ES-I3 (cell line): ENCODE measurements at regions not wholly inside any gene's neighbourhood (a gene's known extent, or its start where the extent isn't known, plus 50 kb on each side); places are given as distances from the start of the nearest gene placed in this dataset.

Experiments used
- H3K36me3 ChIP-seq: 2 replicates; pipeline ENCODE4 v1.6.1; 2013; ENCODE audit warnings: mild to moderate bottlenecking, low read length, control low read depth, moderate library complexity; ENCODE audit not compliant: insufficient read depth
- H3K4me1 ChIP-seq: 2 replicates; pipeline ENCODE4 v1.6.1; 2013; ENCODE audit warnings: mild to moderate bottlenecking, control low read depth, low read length; ENCODE audit not compliant: insufficient read depth
- H3K9ac ChIP-seq: 2 replicates; pipeline ENCODE4 v1.6.1; 2013; ENCODE audit warnings: low read depth, mild to moderate bottlenecking, low read length, moderate library complexity
- H3K9me3 ChIP-seq: 2 replicates; pipeline ENCODE4 v1.6.1; 2013; ENCODE audit warnings: mild to moderate bottlenecking, low read length, moderate library complexity; ENCODE audit not compliant: control insufficient read depth, insufficient read depth

DNA sequence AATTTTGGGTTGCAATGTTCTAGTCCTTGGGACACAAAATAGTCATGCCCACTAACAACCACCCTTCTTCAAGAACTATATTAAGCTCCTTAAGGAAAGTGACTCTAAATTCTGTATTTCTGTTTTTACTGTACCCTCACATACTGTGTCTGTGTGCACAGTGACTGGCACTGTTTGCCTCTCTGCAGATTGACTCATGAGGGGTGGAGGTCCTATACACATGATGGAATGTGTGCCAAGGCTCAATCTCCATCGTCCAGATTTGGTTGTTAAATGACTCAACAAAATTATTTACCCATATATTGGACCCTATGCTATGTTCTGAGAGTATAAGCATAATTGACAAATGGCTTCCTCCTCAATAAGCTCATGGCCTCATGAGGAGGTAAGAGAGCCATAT lies 126.6 kb upstream of the CWC22 start:
- Histone ChIP-seq H3K9ac (no peak overlapping the region), H3K36me3 (no peaks in the 10 kb centered on the region), H3K9me3 (0 out of 2 replicates have a peak, but pooled peaks cover 4% of the 10 kb centered on the region), H3K4me1 (peaks cover 4% of the 10 kb centered on the region; the same call in 1 of the 2 replicates)

GRCh38 chr2:180130403-180130802 lies 123.3 kb upstream of the CWC22 start:
- Histone ChIP-seq H3K36me3 (no peaks in the 10 kb centered on the region), H3K9ac (no peak overlapping the region), H3K4me1 (peaks cover 4% of the 10 kb centered on the region; the same call in 1 of the 2 replicates), H3K9me3 (0 out of 2 replicates have a peak, but pooled peaks cover 4% of the 10 kb centered on the region)

DNA sequence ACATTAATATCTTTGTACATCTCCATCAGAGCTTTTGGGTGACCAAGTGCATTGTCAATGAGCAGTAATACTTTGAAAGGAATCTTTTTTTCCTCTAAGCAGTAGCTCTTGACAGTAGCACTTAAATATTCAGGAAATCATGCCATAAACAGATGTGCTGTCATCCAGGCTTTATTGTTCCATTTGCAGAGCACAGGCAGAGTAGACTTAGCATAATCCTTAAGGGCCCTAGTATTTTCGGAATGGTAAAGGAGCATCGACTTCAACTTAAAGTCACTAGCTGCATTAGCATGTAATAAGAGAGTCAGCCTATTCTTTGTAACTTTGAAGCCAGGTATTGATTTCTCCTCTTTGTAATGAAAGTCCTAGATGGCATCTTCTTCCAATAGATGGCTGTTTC lies 121.8 kb upstream of the CWC22 start:
- Histone ChIP-seq H3K9ac (no peak overlapping the region), H3K4me1 (peaks cover 10% of the 10 kb centered on the region; the same call in 1 of the 2 replicates), H3K9me3 (0 out of 2 replicates have a peak, but pooled peaks cover 4% of the 10 kb centered on the region), H3K36me3 (no peaks in the 10 kb centered on the region)

DNA sequence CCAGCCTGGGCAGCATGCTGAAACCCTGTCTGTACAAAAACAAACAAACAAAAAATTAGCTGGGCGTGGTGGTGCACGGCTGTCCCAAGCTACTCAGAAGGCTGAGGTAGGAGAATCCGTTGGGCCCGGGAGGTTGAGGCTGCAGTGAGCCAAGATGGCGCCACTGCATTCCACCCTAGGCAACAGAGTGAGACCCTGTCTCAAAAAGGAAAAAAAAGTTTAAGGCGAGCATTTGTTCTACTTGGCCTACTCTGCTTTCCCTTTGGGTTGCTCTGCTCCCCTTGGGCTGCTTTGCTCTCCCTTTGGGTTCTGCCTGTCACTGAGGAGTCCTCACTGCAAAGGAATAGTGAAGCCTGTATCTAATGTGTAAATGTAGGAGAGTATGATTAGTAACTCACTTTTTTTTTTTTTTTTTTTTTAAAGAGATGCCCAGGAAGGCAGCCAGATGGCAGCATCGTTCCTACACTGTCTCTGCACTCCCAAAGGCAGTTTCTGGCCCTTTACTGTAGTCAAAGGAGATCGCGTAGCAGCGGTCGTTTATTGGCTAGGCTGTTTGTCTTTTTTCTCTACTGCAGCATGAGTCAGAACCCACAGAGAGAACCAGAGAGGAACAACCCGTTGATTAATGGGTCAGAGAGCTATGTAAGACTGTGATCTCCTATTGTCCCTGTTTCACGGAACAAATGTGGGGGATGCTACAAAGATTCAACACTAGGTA lies 118.3 kb upstream of the CWC22 start:
- Histone ChIP-seq H3K9ac (no peak overlapping the region), H3K4me1 (peaks cover 13% of the 10 kb centered on the region; the same call in 1 of the 2 replicates), H3K9me3 (no peaks in the 10 kb centered on the region), H3K36me3 (no peaks in the 10 kb centered on the region)

DNA sequence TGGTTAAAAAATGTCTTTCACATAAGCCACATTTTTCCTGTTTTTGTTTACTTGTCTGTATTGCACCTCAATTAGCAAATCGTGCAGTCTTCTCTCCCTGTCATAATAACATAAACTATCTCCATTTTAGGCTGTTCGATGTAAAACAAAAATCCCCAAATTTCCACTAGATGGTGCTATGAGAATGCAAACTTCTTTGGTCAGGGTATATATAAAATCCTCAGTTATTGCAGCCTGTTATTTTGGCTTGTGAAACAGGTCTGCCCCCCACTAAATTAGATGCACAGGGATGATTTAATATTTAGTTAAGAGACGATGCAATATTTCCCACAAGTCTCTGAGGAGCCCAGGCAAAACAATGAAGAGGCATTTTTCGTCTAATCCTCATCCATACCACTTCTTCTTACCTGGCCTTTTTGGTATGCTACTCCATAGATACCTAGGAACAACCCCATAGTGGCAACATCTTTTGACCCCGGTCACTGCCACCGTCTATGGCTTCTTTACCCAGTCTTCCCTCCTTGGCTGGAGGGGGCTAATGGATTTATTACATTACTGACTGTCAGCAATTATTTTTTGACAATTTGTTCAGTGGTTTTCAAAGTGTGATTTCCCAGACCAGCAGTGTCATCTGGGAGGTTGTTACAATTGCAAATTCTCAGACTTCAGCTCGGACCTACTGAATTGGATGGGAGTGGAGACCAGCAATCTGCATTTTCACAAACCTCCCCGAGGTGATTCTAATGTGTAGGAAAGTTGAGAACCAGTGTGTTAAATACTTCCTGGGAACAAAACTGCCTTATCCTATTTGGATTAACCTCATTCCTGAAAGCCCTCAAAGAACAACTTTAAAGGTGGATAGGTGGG lies 117.4 kb upstream of the CWC22 start:
- Histone ChIP-seq H3K9me3 (no peaks in the 10 kb centered on the region), H3K9ac (peak overlapping the region; percentile 18; the same call in 1 of the 2 replicates), H3K36me3 (no peaks in the 10 kb centered on the region), H3K4me1 (peaks cover 13% of the 10 kb centered on the region; the same call in 1 of the 2 replicates)

GRCh38 chr2:180122874-180123273 lies 115.8 kb upstream of the CWC22 start:
- Histone ChIP-seq H3K9me3 (no peaks in the 10 kb centered on the region), H3K4me1 (peaks cover 13% of the 10 kb centered on the region; the same call in 1 of the 2 replicates), H3K9ac (no peak overlapping the region), H3K36me3 (no peaks in the 10 kb centered on the region)

DNA sequence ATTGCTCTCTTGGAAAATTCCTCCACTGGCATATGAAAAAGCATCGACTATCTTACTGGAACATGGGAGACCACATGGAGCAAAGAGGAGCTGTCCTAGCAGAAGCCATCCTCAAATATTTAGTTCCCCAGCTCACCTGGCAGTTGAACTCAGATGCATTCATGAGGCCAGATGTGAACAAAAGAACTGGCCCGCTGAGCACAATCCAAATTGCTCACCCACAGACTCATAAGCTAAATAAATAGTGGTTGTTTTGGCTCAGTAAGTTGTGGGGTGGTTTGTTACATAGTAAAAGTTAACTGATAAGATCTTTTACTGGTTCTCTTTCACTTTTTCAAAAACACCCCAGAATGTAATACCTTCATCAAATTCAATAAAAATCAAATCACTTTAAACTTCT lies 108.6 kb upstream of the CWC22 start:
- Histone ChIP-seq H3K4me1 (no peaks in the 10 kb centered on the region; the same call in 1 of the 2 replicates), H3K36me3 (no peaks in the 10 kb centered on the region), H3K9me3 (no peaks in the 10 kb centered on the region), H3K9ac (no peak overlapping the region)

GRCh38 chr2:180115269-180115668 lies 108.2 kb upstream of the CWC22 start:
- no peak overlapping the region for H3K9ac ChIP-seq
- H3K36me3 ChIP-seq, result no peaks in the 10 kb centered on the region
- H3K4me1 ChIP-seq, result no peaks in the 10 kb centered on the region
- no peaks in the 10 kb centered on the region for H3K9me3 ChIP-seq

DNA sequence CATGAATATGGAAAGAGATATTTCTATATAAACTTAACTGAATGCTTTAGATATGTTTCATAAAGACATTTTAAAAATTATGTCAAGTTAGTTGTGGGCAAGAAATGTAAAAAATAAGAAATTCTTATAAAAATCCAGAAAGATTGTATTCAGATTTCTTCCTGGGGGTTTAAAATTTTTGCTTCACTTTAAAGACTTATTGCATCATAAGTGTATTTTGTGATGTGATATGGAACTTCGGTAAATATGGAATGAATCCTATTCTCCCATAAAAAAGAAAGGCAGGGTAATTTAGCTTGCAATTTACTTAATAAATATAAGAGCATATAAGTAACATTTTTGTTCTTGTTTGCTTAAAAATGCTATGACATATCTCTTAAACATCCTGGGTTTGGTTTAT lies 104.8 kb upstream of the CWC22 start:
- Histone ChIP-seq H3K9me3 (no peaks in the 10 kb centered on the region), H3K4me1 (no peaks in the 10 kb centered on the region), H3K36me3 (no peaks in the 10 kb centered on the region), H3K9ac (no peak overlapping the region)

DNA sequence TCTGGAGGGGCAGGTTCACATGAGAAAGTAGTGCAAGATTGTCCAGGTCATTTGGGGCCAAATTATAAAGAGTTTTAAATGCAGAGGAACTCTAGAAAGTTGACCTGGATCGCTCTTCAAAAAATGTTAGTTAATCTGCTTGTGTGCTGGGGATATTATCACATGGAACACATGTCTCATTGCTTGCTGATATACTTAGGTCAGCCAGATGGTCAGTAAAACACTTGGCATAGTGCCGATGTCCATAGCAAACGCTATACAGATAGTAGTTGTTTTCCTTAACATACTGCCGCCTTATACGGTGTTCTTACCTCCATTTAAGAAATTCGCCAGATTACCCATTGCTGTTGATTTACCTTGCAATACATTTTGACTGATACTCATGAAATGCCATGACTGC lies 103.4 kb upstream of the CWC22 start:
- H3K9ac ChIP-seq, result no peak overlapping the region
- no peaks in the 10 kb centered on the region for H3K9me3 ChIP-seq
- no peaks in the 10 kb centered on the region for H3K36me3 ChIP-seq
- H3K4me1 ChIP-seq, result no peaks in the 10 kb centered on the region

DNA sequence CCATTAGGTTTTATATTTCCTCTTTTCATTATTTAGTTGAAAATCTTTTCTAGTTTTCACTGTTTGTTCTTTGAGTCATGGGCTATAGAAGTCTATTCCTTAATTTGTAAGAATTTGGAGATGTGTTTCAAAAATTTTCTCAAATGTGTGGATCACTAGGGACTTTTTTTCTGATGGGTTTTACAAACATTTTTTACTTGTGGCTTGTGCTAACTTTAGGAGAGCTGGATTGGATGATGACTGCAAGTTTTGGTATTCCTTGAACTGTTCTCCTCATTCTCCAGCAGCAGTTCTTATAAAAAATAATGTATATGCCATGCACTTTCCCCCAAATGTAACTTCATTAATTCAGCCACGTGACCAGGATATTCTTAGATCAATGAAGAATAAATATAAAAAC lies 94.7 kb upstream of the CWC22 start:
- Histone ChIP-seq H3K9me3 (no peaks in the 10 kb centered on the region), H3K9ac (no peak overlapping the region), H3K36me3 (no peaks in the 10 kb centered on the region)

DNA sequence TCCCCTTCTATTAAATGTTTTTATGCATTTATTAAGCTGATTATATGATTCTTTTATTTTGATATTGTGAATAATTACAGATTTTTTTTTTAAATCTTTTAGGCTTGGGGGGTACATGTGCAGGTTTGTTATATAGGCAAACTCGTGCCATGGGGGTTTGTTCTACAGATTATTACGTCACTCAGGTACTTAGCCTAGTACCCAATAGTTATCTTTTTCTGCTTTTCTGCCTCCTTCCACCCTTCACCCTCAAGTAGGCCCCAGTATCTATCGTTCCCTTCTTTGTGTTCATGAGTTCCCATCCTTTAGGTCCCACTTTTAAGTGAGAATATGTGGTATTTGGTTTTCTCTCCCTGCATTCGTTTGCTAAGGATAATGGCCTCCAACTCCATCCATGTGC lies 92.2 kb upstream of the CWC22 start:
- no peak overlapping the region for H3K9ac ChIP-seq
- no peaks in the 10 kb centered on the region for H3K9me3 ChIP-seq
- no peaks in the 10 kb centered on the region for H3K4me1 ChIP-seq
- no peaks in the 10 kb centered on the region for H3K36me3 ChIP-seq

More for the DNA sequence above, 94.7 kb upstream of the CWC22 start:
- no peaks in the 10 kb centered on the region for H3K4me1 ChIP-seq

- H3K9ac ChIP-seq, result no peak overlapping the region
- H3K4me1 ChIP-seq, result no peaks in the 10 kb centered on the region
- H3K9me3 ChIP-seq, result 0 out of 2 replicates have a peak, but pooled peaks cover 2% of the 10 kb centered on the region
These were observed 78.0 kb upstream of the CWC22 start for GRCh38 chr2:180085144-180085543.

DNA sequence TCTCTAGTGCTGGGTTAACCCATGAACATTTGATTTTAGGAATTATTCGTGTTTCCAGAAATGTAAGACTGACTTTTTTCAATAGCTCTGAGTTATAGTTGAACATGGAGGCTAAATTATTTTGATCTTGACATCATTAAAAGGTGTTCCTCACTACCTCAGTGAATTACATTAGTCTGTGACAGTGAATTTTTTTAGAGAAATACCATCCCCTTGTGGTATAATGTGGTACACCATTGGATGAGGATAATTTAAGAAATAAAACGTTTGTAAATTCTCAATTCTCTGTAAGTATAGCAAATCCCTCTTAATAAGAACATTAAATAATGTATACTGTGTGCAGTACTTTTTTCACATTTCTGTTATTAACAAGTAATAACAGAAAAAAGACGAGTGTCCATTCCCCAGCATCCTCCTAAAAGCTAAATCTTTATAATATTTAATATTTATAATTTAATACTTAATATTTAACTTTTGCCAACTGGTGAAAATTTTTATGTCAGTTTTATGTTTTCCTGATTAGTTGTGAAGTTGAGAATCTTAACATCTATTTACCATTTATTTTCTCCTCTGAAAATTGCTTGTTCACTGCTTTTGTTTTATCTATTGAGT lies 70.3 kb upstream of the CWC22 start:
- Histone ChIP-seq H3K36me3 (no peaks in the 10 kb centered on the region), H3K4me1 (no peaks in the 10 kb centered on the region), H3K9me3 (0 out of 2 replicates have a peak, but pooled peaks cover 2% of the 10 kb centered on the region), H3K9ac (no peak overlapping the region)

More at GRCh38 chr2:180085144-180085543, 78.0 kb upstream of the CWC22 start:
- H3K36me3 ChIP-seq, result no peaks in the 10 kb centered on the region
